H1 (cell line): ENCODE measurements at regions not wholly inside any gene's neighbourhood (a gene's known extent, or its start where the extent isn't known, plus 50 kb on each side); places are given as distances from the start of the nearest gene placed in this dataset.

Experiments used
- CTCF ChIA-PET: fragments of 300-600 bp; sonication (Branson Sonifier 250); formaldehyde crosslinking; loops from one replicate; lab custom pipeline; 2021; ENCODE audit not compliant: partially characterized antibody; lab: Charles Lee
- POLR2A ChIA-PET: fragments of 300-600 bp; sonication (Branson Sonifier 250); formaldehyde crosslinking; loops from one replicate; lab custom pipeline; 2021; ENCODE audit warnings: inconsistent platforms; ENCODE audit not compliant: partially characterized antibody; lab: Charles Lee
- DNase-seq, 2 experiments: peaks; one replicate each; pipeline versions ENCODE4 v3.0.0 to v3.0.0-alpha.2; 2010 to 2022; ENCODE audit warnings: low spot score in 2 of 2, low read depth in 1 of 2, mixed read lengths in 1 of 2
- FAIRE-seq: peaks from 2 replicates; lab custom pipeline; 2011; peaks lifted over from hg19 to GRCh38; lab: Jason Lieb, UNC
- H2AFZ ChIP-seq: 2 replicates; pipeline ENCODE4 v1.8.1; 2012; ENCODE audit warnings: low read length, inconsistent platforms
- H2AK5ac ChIP-seq: 2 replicates; pipeline ENCODE4 v1.6.1; 2013; ENCODE audit warnings: low read depth, low read length
- H2BK120ac ChIP-seq: replicated peaks from 2 replicates; pipeline ENCODE3; 2013; ENCODE audit warnings: low read depth, low read length, inconsistent platforms
- H2BK12ac ChIP-seq: 2 replicates; pipeline ENCODE4 v1.6.1; 2013; ENCODE audit warnings: low read depth, low read length
- H2BK15ac ChIP-seq: 2 replicates; pipeline ENCODE4 v1.6.1; 2013; ENCODE audit warnings: low read length
- H2BK20ac ChIP-seq: 2 replicates; pipeline ENCODE4 v1.6.1; 2013; ENCODE audit warnings: low read length
- H2BK5ac ChIP-seq: 2 replicates; pipeline ENCODE4 v1.6.1; 2013; ENCODE audit warnings: low read depth, low read length
- H3K14ac ChIP-seq: 2 replicates; pipeline ENCODE4 v1.6.1; 2013; ENCODE audit warnings: inconsistent platforms; ENCODE audit not compliant: insufficient read length
- H3K18ac ChIP-seq: 2 replicates; pipeline ENCODE4 v1.6.1; 2013; ENCODE audit warnings: low read length; ENCODE audit errors: extremely low read depth
- H3K23ac ChIP-seq: 2 replicates; pipeline ENCODE4 v1.6.1; 2013; ENCODE audit warnings: inconsistent platforms; ENCODE audit not compliant: insufficient read length
- H3K23me2 ChIP-seq: 2 replicates; pipeline ENCODE4 v1.6.1; 2013; ENCODE audit warnings: low read depth, low read length
- H3K27ac ChIP-seq: 2 replicates; pipeline ENCODE4 v1.6.1; 2011; ENCODE audit warnings: low read depth, low read length, inconsistent platforms
- H3K27me3 ChIP-seq, 4 experiments: replicated peaks in 1 of 4; 1 replicate in 1 of 4; 2 replicates in 3 of 4; pipeline versions ENCODE4 v1.6.1 to v1.8.1; 2011 to 2013; ENCODE audit warnings: low read length in 3 of 4, mild to moderate bottlenecking in 3 of 4, inconsistent platforms in 2 of 4, mixed read lengths in 2 of 4, moderate library complexity in 1 of 4; ENCODE audit not compliant: control insufficient read depth in 3 of 4, insufficient read depth in 3 of 4; ENCODE audit errors: extremely low read depth in 1 of 4
- H3K36me3 ChIP-seq, 4 experiments: 2 replicates each; pipeline versions ENCODE4 v1.6.1 to v1.8.1; 2011 to 2013; ENCODE audit warnings: mild to moderate bottlenecking in 4 of 4, low read length in 3 of 4, moderate library complexity in 2 of 4, control low read depth in 1 of 4, inconsistent platforms in 1 of 4; ENCODE audit not compliant: insufficient read depth in 4 of 4, control insufficient read depth in 2 of 4
- H3K4ac ChIP-seq: replicated peaks from 2 replicates; pipeline ENCODE3; 2013; ENCODE audit warnings: low read length, low read depth, mixed read lengths, inconsistent platforms; ENCODE audit not compliant: insufficient read length
- H3K4me1 ChIP-seq, 4 experiments: replicated peaks in 1 of 4; 1 replicate in 1 of 4; 2 replicates in 3 of 4; pipeline versions ENCODE4 v1.6.1 to v1.8.1; 2011 to 2013; ENCODE audit warnings: low read length in 3 of 4, inconsistent platforms in 2 of 4, mixed read lengths in 1 of 4; ENCODE audit not compliant: insufficient read depth in 4 of 4, control insufficient read depth in 3 of 4
- H3K4me2 ChIP-seq, 2 experiments: 2 replicates each; pipeline versions ENCODE4 v1.6.1 to v1.8.1; 2011 to 2013; ENCODE audit warnings: low read depth in 2 of 2, low read length in 2 of 2, control low read depth in 1 of 2, inconsistent platforms in 1 of 2, mild to moderate bottlenecking in 1 of 2; ENCODE audit not compliant: insufficient read depth in 1 of 2
- H3K4me3 ChIP-seq, 4 experiments: fragments of 200-600, 300-600 bp in 1 of 4; sonication (generic), shearing (Covaris generic), sonication (Bioruptor Twin) in 1 of 4; 2 replicates each; pipeline versions ENCODE4 v1.5.1 to v1.8.1; 2011 to 2016; ENCODE audit warnings: low read length in 4 of 4, low read depth in 3 of 4, control low read depth in 2 of 4, inconsistent platforms in 2 of 4, mild to moderate bottlenecking in 2 of 4, mixed read lengths in 1 of 4, moderate library complexity in 1 of 4; ENCODE audit not compliant: insufficient read depth in 2 of 4; ENCODE audit errors: extremely low read depth in 1 of 4
- H3K56ac ChIP-seq: replicated peaks from 2 replicates; pipeline ENCODE3; 2013; ENCODE audit warnings: low read depth, mild to moderate bottlenecking, mixed read lengths, low read length, inconsistent platforms; ENCODE audit not compliant: insufficient read length
- H3K79me1 ChIP-seq: 2 replicates; pipeline ENCODE4 v1.6.1; 2013; ENCODE audit warnings: low read depth, low read length, control low read depth
- H3K79me2 ChIP-seq, 2 experiments: 2 replicates each; pipeline versions ENCODE4 v1.6.1 to v1.8.1; 2012 to 2013; ENCODE audit warnings: low read length in 2 of 2, mild to moderate bottlenecking in 2 of 2, inconsistent platforms in 1 of 2; ENCODE audit not compliant: insufficient read depth in 2 of 2, control insufficient read depth in 1 of 2
- H3K9ac ChIP-seq, 4 experiments: replicated peaks in 1 of 4; 1 replicate in 1 of 4; 2 replicates in 3 of 4; pipeline versions ENCODE4 v1.6.1 to v1.8.1; 2011 to 2013; ENCODE audit warnings: low read depth in 3 of 4, low read length in 3 of 4, control low read depth in 2 of 4, mild to moderate bottlenecking in 2 of 4, moderate library complexity in 2 of 4, inconsistent platforms in 1 of 4; ENCODE audit errors: extremely low read depth in 1 of 4
- H3K9me3 ChIP-seq, 2 experiments: 2 replicates each; pipeline versions ENCODE4 v1.6.1 to v1.8.1; 2012 to 2013; ENCODE audit warnings: mild to moderate bottlenecking in 2 of 2, moderate library complexity in 2 of 2, control low read depth in 1 of 2, inconsistent platforms in 1 of 2, low read depth in 1 of 2, low read length in 1 of 2, mixed read lengths in 1 of 2; ENCODE audit not compliant: insufficient read depth in 2 of 2
- H4K20me1 ChIP-seq, 2 experiments: replicated peaks in 1 of 2; 2 replicates each; pipeline versions ENCODE3 to v1.8.1; 2011 to 2013; ENCODE audit warnings: inconsistent platforms in 2 of 2, low read length in 2 of 2, mild to moderate bottlenecking in 1 of 2; ENCODE audit not compliant: insufficient read depth in 2 of 2, control insufficient read depth in 1 of 2
- H4K5ac ChIP-seq: 2 replicates; pipeline ENCODE4 v1.6.1; 2013; ENCODE audit warnings: low read length, low read depth, mixed read lengths, inconsistent platforms; ENCODE audit not compliant: insufficient read length
- H4K8ac ChIP-seq: 2 replicates; pipeline ENCODE4 v1.8.0; 2013; ENCODE audit warnings: mild to moderate bottlenecking, moderate library complexity, low read length, inconsistent platforms; ENCODE audit not compliant: insufficient read depth; ENCODE audit errors: extremely low read depth
- H4K91ac ChIP-seq: replicated peaks from 2 replicates; pipeline ENCODE3; 2013; ENCODE audit warnings: low read length, mixed read lengths, inconsistent platforms; ENCODE audit not compliant: insufficient read length
- ASH2L ChIP-seq: fragments of 200-600, 300-600 bp; sonication (generic); IDR thresholded peaks from one replicate; pipeline ENCODE4 v1.7.1; 2017; ENCODE audit warnings: low read length
- ATF3 ChIP-seq: IDR thresholded peaks from 2 replicates; pipeline ENCODE4 v1.6.1; 2011; ENCODE audit warnings: low read depth, mild to moderate bottlenecking, low read length; ENCODE audit not compliant: insufficient read depth
- CBX8 ChIP-seq: fragments of 300-800, 300-1000 bp; sonication (generic); IDR thresholded peaks from 2 replicates; pipeline ENCODE4 v1.7.1; 2016; ENCODE audit warnings: low read depth, low read length, borderline replicate concordance
- RFX5 ChIP-seq: IDR thresholded peaks from 2 replicates; pipeline ENCODE4 v1.6.1; 2011; ENCODE audit warnings: low read depth, low read length, improper control_type of control experiment, borderline replicate concordance
- RXRA ChIP-seq: IDR thresholded peaks from 2 replicates; pipeline ENCODE4 v1.6.1; 2011; ENCODE audit warnings: low read depth, mild to moderate bottlenecking, low read length, moderate library complexity; ENCODE audit not compliant: insufficient read depth
- WGBS, 2 experiments: shearing (Covaris generic) in 1 of 2; methylation state at CpG; one replicate each; pipeline versions ENCODE4 v1.1.6 to v1.1.7; 2013 to 2015; ENCODE audit warnings: low lambda C conversion rate in 2 of 2, mixed read lengths in 2 of 2, inconsistent platforms in 1 of 2, low coverage in 1 of 2, missing lambda C conversion rate in 1 of 2; ENCODE audit not compliant: insufficient replicate concordance in 2 of 2, insufficient coverage in 1 of 2, insufficient read length in 1 of 2; ENCODE audit errors: extremely low coverage in 1 of 2, missing lambda C conversion rate in 1 of 2; 5-methylcytosine and 5-hydroxymethylcytosine counted together

GRCh38 chr16:76654088-76654820, 377.1 kb downstream of the CNTNAP4 start:
- Histone ChIP-seq H3K9me3 (no peaks in the 10 kb centered on the region), H2BK12ac (no peak overlapping the region), H2AFZ (no peak overlapping the region), H3K27ac (no peak overlapping the region), H2BK20ac (no peak overlapping the region), H3K36me3 (no peaks in the 10 kb centered on the region), H3K4me3 (no peak overlapping the region), H3K27me3 (no peaks in the 10 kb centered on the region), H4K5ac (no peak overlapping the region), H3K18ac (no peak overlapping the region), H2BK15ac (no peak overlapping the region), H3K9ac (no peak overlapping the region), H3K4ac (no peak overlapping the region), H3K79me1 (no peaks in the 10 kb centered on the region), H3K79me2 (no peaks in the 10 kb centered on the region), H2AK5ac (no peak overlapping the region), H3K14ac (no peak overlapping the region), H2BK120ac (no peak overlapping the region), H3K4me2 (no peak overlapping the region), H2BK5ac (no peak overlapping the region), H3K4me1 (no peaks in the 10 kb centered on the region), H3K23ac (no peak overlapping the region), H3K56ac (no peak overlapping the region), H4K91ac (no peak overlapping the region), H3K23me2 (no peaks in the 10 kb centered on the region), H4K20me1 (no peaks in the 10 kb centered on the region), H4K8ac (no peak overlapping the region)
- POLR2A ChIA-PET: no interaction called here
- no peak for DNase-seq
- TF ChIP-seq CBX8 (no peak), ATF3 (no peak), ASH2L (no peak), RXRA (no peak), RFX5 (no peak)
- WGBS, 2 experiments: 92% methylated on average over 4 of the region's 4 CpGs; no CpG with 5 or more reads in 1 of the 2 experiments
- CTCF ChIA-PET: interaction anchor here (0.7 to 3.1 kb wide), 22 partner anchors 10 to 867 kb away, joined by 3 to 21 read pairs (median 3); partner anchors contain the start of gene CNTNAP4
- no peak for FAIRE-seq
